Activated naive CD4-positive, alpha-beta T cell treated with anti-CD3 and anti-CD28 coated beads, Interleukin-2, amount 10 ng/mL, durations not matched to agents 7 days and 5 days (primary cell): ENCODE measurements at regions not wholly inside any gene's neighbourhood (a gene's known extent, or its start where the extent isn't known, plus 50 kb on each side); places are given as distances from the start of the nearest gene placed in this dataset.

Experiments
- CTCF ChIA-PET: fragments of 350-600 bp; sonication (Branson Sonifier 250); formaldehyde crosslinking; loops from one replicate; lab custom pipeline; 2021; ENCODE audit warnings: antibody characterized with exemption; lab: Charles Lee
- DNase-seq: peaks from one replicate; pipeline ENCODE4 v3.0.0-alpha.2; 2020
- H3K27ac Mint-ChIP-seq: one replicate; pipeline ENCODE4 v1.8.0; 2021; ENCODE audit warnings: mild to moderate bottlenecking, moderate library complexity, mixed read lengths
- H3K27me3 Mint-ChIP-seq: one replicate; pipeline ENCODE4 v1.8.0; 2021; ENCODE audit warnings: mild to moderate bottlenecking, mixed read lengths
- H3K36me3 Mint-ChIP-seq: one replicate; pipeline ENCODE4 v1.8.0; 2021; ENCODE audit warnings: mixed read lengths
- H3K4me1 Mint-ChIP-seq: one replicate; pipeline ENCODE4 v1.8.0; 2021; ENCODE audit warnings: mixed read lengths
- H3K4me3 Mint-ChIP-seq: one replicate; pipeline ENCODE4 v1.8.0; 2021; ENCODE audit warnings: mild to moderate bottlenecking, moderate library complexity, mixed read lengths
- H3K9me3 Mint-ChIP-seq: one replicate; pipeline ENCODE4 v1.8.0; 2021; ENCODE audit warnings: mixed read lengths

GRCh38 chr1:209059981-209060380 is 523.5 kb upstream of the CAMK1G start:
- Mint-ChIP-seq H3K36me3 (no peaks in the 10 kb centered on the region), H3K9me3 (no peaks in the 10 kb centered on the region), H3K27me3 (no peaks in the 10 kb centered on the region), H3K27ac (no peak overlapping the region), H3K4me3 (no peak overlapping the region), H3K4me1 (no peaks in the 10 kb centered on the region)
- CTCF ChIA-PET: no interaction called here
- DNase-seq: no peak

- Mint-ChIP-seq H3K4me1 (no peaks in the 10 kb centered on the region), H3K36me3 (no peaks in the 10 kb centered on the region), H3K4me3 (no peak overlapping the region), H3K27me3 (no peaks in the 10 kb centered on the region), H3K27ac (no peak overlapping the region), H3K9me3 (no peaks in the 10 kb centered on the region)
- CTCF ChIA-PET: no interaction called here
- DNase-seq: no peak
These were observed 521.4 kb upstream of the CAMK1G start for GRCh38 chr1:209062081-209062620.

- Mint-ChIP-seq H3K9me3 (no peaks in the 10 kb centered on the region), H3K4me1 (no peaks in the 10 kb centered on the region), H3K36me3 (no peaks in the 10 kb centered on the region), H3K27me3 (no peaks in the 10 kb centered on the region), H3K27ac (no peak overlapping the region), H3K4me3 (no peak overlapping the region)
- CTCF ChIA-PET: no interaction called here
- DNase-seq: no peak
These were observed 520.7 kb upstream of the CAMK1G start for GRCh38 chr1:209062863-209063262.

- Mint-ChIP-seq H3K9me3 (no peaks in the 10 kb centered on the region), H3K36me3 (no peaks in the 10 kb centered on the region), H3K27ac (no peak overlapping the region), H3K4me1 (no peaks in the 10 kb centered on the region), H3K4me3 (no peak overlapping the region), H3K27me3 (no peaks in the 10 kb centered on the region)
- no peak for DNase-seq
- CTCF ChIA-PET: no interaction called here
These were observed 519.5 kb upstream of the CAMK1G start for GRCh38 chr1:209063767-209064659.

GRCh38 chr1:209064850-209065706 is 518.4 kb upstream of the CAMK1G start:
- H3K4me1 Mint-ChIP-seq: no peaks in the 10 kb centered on the region
- H3K9me3 Mint-ChIP-seq: no peaks in the 10 kb centered on the region
- no peaks in the 10 kb centered on the region for H3K27me3 Mint-ChIP-seq
- H3K27ac Mint-ChIP-seq: no peak overlapping the region
- CTCF ChIA-PET: no interaction called here
- H3K4me3 Mint-ChIP-seq: no peak overlapping the region
- no peak for DNase-seq
- H3K36me3 Mint-ChIP-seq: no peaks in the 10 kb centered on the region

GRCh38 chr1:209072481-209072880 is 511.0 kb upstream of the CAMK1G start:
- H3K4me3 Mint-ChIP-seq: no peak overlapping the region
- no peaks in the 10 kb centered on the region for H3K36me3 Mint-ChIP-seq
- CTCF ChIA-PET: no interaction called here
- H3K27ac Mint-ChIP-seq: no peak overlapping the region
- H3K4me1 Mint-ChIP-seq: no peaks in the 10 kb centered on the region
- H3K9me3 Mint-ChIP-seq: no peaks in the 10 kb centered on the region
- no peaks in the 10 kb centered on the region for H3K27me3 Mint-ChIP-seq
- DNase-seq: no peak

- no peak for DNase-seq
- CTCF ChIA-PET: no interaction called here
These were observed 509.6 kb upstream of the CAMK1G start for GRCh38 chr1:209073879-209074278.

GRCh38 chr1:209074575-209075250 is 508.8 kb upstream of the CAMK1G start:
- CTCF ChIA-PET: no interaction called here
- no peak for DNase-seq
- no peaks in the 10 kb centered on the region for H3K27me3 Mint-ChIP-seq
- H3K4me3 Mint-ChIP-seq: no peak overlapping the region
- H3K9me3 Mint-ChIP-seq: no peaks in the 10 kb centered on the region
- H3K36me3 Mint-ChIP-seq: no peaks in the 10 kb centered on the region
- H3K4me1 Mint-ChIP-seq: no peaks in the 10 kb centered on the region
- H3K27ac Mint-ChIP-seq: no peak overlapping the region

More at GRCh38 chr1:209073879-209074278, 509.6 kb upstream of the CAMK1G start:
- H3K9me3 Mint-ChIP-seq: no peaks in the 10 kb centered on the region
- H3K4me3 Mint-ChIP-seq: no peak overlapping the region
- H3K27me3 Mint-ChIP-seq: no peaks in the 10 kb centered on the region
- no peaks in the 10 kb centered on the region for H3K36me3 Mint-ChIP-seq
- H3K27ac Mint-ChIP-seq: no peak overlapping the region
- no peaks in the 10 kb centered on the region for H3K4me1 Mint-ChIP-seq

- CTCF ChIA-PET: no interaction called here
These were observed 506.8 kb upstream of the CAMK1G start for GRCh38 chr1:209076688-209077087.

GRCh38 chr1:209080170-209080781 is 503.2 kb upstream of the CAMK1G start:
- CTCF ChIA-PET: no interaction called here
- DNase-seq: no peak
- Mint-ChIP-seq H3K4me1 (no peaks in the 10 kb centered on the region), H3K9me3 (no peaks in the 10 kb centered on the region), H3K4me3 (no peak overlapping the region), H3K36me3 (no peaks in the 10 kb centered on the region), H3K27ac (no peak overlapping the region), H3K27me3 (no peaks in the 10 kb centered on the region)

More at GRCh38 chr1:209076688-209077087, 506.8 kb upstream of the CAMK1G start:
- Mint-ChIP-seq H3K27me3 (no peaks in the 10 kb centered on the region), H3K4me1 (no peaks in the 10 kb centered on the region), H3K9me3 (no peaks in the 10 kb centered on the region), H3K27ac (no peak overlapping the region), H3K36me3 (no peaks in the 10 kb centered on the region), H3K4me3 (no peak overlapping the region)
- DNase-seq: no peak

- CTCF ChIA-PET: no interaction called here
- no peaks in the 10 kb centered on the region for H3K27me3 Mint-ChIP-seq
- DNase-seq: no peak
These were observed 496.9 kb upstream of the CAMK1G start for GRCh38 chr1:209086486-209087192.

GRCh38 chr1:209094384-209094783 is 489.1 kb upstream of the CAMK1G start:
- CTCF ChIA-PET: no interaction called here
- H3K36me3 Mint-ChIP-seq: no peaks in the 10 kb centered on the region

More at GRCh38 chr1:209086486-209087192, 496.9 kb upstream of the CAMK1G start:
- Mint-ChIP-seq H3K27ac (no peak overlapping the region), H3K36me3 (no peaks in the 10 kb centered on the region), H3K9me3 (no peaks in the 10 kb centered on the region), H3K4me3 (no peak overlapping the region), H3K4me1 (no peaks in the 10 kb centered on the region)

More at GRCh38 chr1:209094384-209094783, 489.1 kb upstream of the CAMK1G start:
- Mint-ChIP-seq H3K4me3 (no peak overlapping the region), H3K4me1 (no peaks in the 10 kb centered on the region), H3K27me3 (no peaks in the 10 kb centered on the region), H3K27ac (no peak overlapping the region), H3K9me3 (no peaks in the 10 kb centered on the region)
- DNase-seq: no peak
